Pancreas (tissue), 10 donors: ENCODE measurements at regions not wholly inside any gene's neighbourhood (a gene's known extent, or its start where the extent isn't known, plus 50 kb on each side); places are given as distances from the start of the nearest gene placed in this dataset.

Experiments used
- ATAC-seq, 4 donors: fragments of 200-7000 bp; cut with Tn5 transposase; one replicate each; pipeline versions ENCODE4 v1.8.0 to v1.9.1; 2020; ENCODE audit warnings: mild to moderate bottlenecking in 4 of 4, moderate library complexity in 4 of 4
- DNase-seq, 6 donors: peaks; one replicate each; pipeline ENCODE4 v3.0.0-alpha.2; 2020
- FAIRE-seq: peaks from 2 replicates; lab custom pipeline; 2012; peaks lifted over from hg19 to GRCh38; lab: Jason Lieb, UNC
- H3K27ac ChIP-seq, 4 donors: fragments of 200-600 bp; sonication (generic); 1 replicate in 3 of 4; 2 replicates in 1 of 4; pipeline versions ENCODE4 v1.5.0 to v1.8.0; 2020
- H3K27me3 ChIP-seq, 4 donors: fragments of 200-600 bp; one replicate each; pipeline ENCODE4 v1.8.0; 2021
- H3K36me3 ChIP-seq, 3 donors: fragments of 200-600 bp; sonication (generic) in 1 of 3; one replicate each; pipeline versions ENCODE4 v1.5.0 to v1.8.0; 2020 to 2021
- H3K4me1 ChIP-seq, 3 donors: fragments of 200-600 bp; one replicate each; pipeline ENCODE4 v1.8.0; 2021
- H3K4me3 ChIP-seq, 4 donors: fragments of 200-600 bp; sonication (generic) in 2 of 4; one replicate each; pipeline versions ENCODE4 v1.5.0 to v1.8.0; 2020 to 2021
- H3K9me3 ChIP-seq, 4 donors: fragments of 200-600 bp; one replicate each; pipeline ENCODE4 v1.8.0; 2021
- CTCF ChIP-seq, 4 donors: fragments of 200-600 bp; sonication (generic) in 3 of 4; IDR thresholded peaks; one replicate each; pipeline versions ENCODE4 v1.5.0 to v1.8.0; 2021; ENCODE audit warnings: antibody characterized with exemption in 4 of 4
- WGBS, 2 donors: extraction: QIAGEN DNeasy Blood & Tissue Kit; methylation state at CpG; one replicate each; pipeline ENCODE4 v1.1.7; 2013; 5-methylcytosine and 5-hydroxymethylcytosine counted together
- intact Hi-C, 3 donors: fragments of 100-400 bp; cut with DNase I; formaldehyde crosslinking; loops; one replicate each; pipeline versions ENCODE4 v1.11.1 to v1.14.2; 2022
- donor health status: healthy with polysubstance abuse.
- donor health status: DM: no; HTN: no; CAD: no; lungs with moderate emphysema.
- donor health status: DM: no; HTN: no; CAD: no.
- donor health status: control.
- donor health status: control.
- donor health status: Bipolar disorder and iron deficiency.
- donor health status: DM: yes; HTN: yes; CAD: no.
- donor health status: DM: no; HTN: no; CAD: no.
- donor health status: DM: no; HTN: no; CAD: no.
- donor health status: DM: yes; HTN: yes; CAD: no.

GRCh38 chr2:117481608-117482007 lies 332.9 kb upstream of the DDX18 start:
- H3K4me1 ChIP-seq = no peaks in the 10 kb centered on the region
- H3K36me3 ChIP-seq = no peaks in the 10 kb centered on the region
- intact Hi-C loops = loop anchor here in 1 of 3 donors (10.0 kb wide), 1 partner anchor 293 kb away; no protein-coding TSS in a partner anchor
- no peak overlapping the region for H3K4me3 ChIP-seq
- no peak for DNase-seq
- no peak overlapping the region for H3K27ac ChIP-seq
- no peaks in the 10 kb centered on the region for H3K27me3 ChIP-seq
- WGBS, 2 donors = 32 to 43% methylated on average over 1 of the region's 1 CpG
- no peak for ATAC-seq
- no peak for TF ChIP-seq CTCF (IDR thresholded peaks at IDR 0.05)
- no peak for FAIRE-seq
- no peaks in the 10 kb centered on the region for H3K9me3 ChIP-seq

- no peaks in the 10 kb centered on the region for H3K36me3 ChIP-seq
- TF ChIP-seq CTCF (IDR thresholded peaks at IDR 0.05) = no peak
- FAIRE-seq = no peak
- H3K27ac ChIP-seq = no peak overlapping the region
- no peaks in the 10 kb centered on the region for H3K9me3 ChIP-seq
- 60 to 61% methylated on average over 3 of the region's 3 CpGs for WGBS, 2 donors
- H3K27me3 ChIP-seq = no peaks in the 10 kb centered on the region
- no peak overlapping the region for H3K4me3 ChIP-seq
- DNase-seq = no peak
- H3K4me1 ChIP-seq = no peaks in the 10 kb centered on the region
- no peak for ATAC-seq
- intact Hi-C loops = loop anchor here in 1 of 3 donors (10.0 kb wide), 1 partner anchor 289 kb away; no protein-coding TSS in a partner anchor
Measured at GRCh38 chr2:117485588-117485987, 328.9 kb upstream of the DDX18 start.

- no peak for ATAC-seq
- no peaks in the 10 kb centered on the region for H3K9me3 ChIP-seq
Measured at GRCh38 chr2:117486081-117486480, 328.4 kb upstream of the DDX18 start.

GRCh38 chr2:117492209-117492851 lies 322.2 kb upstream of the DDX18 start:
- no peak for ATAC-seq
- no peak for TF ChIP-seq CTCF (IDR thresholded peaks at IDR 0.05)
- H3K27me3 ChIP-seq = no peaks in the 10 kb centered on the region
- intact Hi-C loops = no loop called here
- no peaks in the 10 kb centered on the region for H3K4me1 ChIP-seq
- H3K27ac ChIP-seq = no peak overlapping the region
- no peaks in the 10 kb centered on the region for H3K9me3 ChIP-seq
- no peaks in the 10 kb centered on the region for H3K36me3 ChIP-seq
- WGBS, 2 donors = 67 to 80% methylated on average over 3 of the region's 3 CpGs
- FAIRE-seq = no peak
- H3K4me3 ChIP-seq = no peak overlapping the region
- no peak for DNase-seq

More at GRCh38 chr2:117486081-117486480, 328.4 kb upstream of the DDX18 start:
- FAIRE-seq = no peak
- Histone ChIP-seq H3K4me3 (no peak overlapping the region), H3K36me3 (no peaks in the 10 kb centered on the region), H3K4me1 (no peaks in the 10 kb centered on the region), H3K27ac (no peak overlapping the region), H3K27me3 (no peaks in the 10 kb centered on the region)
- no peak for TF ChIP-seq CTCF (IDR thresholded peaks at IDR 0.05)
- WGBS, 2 donors = 78 to 84% methylated on average over 2 of the region's 2 CpGs
- intact Hi-C loops = loop anchor here in 1 of 3 donors (10.0 kb wide), 1 partner anchor 289 kb away; no protein-coding TSS in a partner anchor
- DNase-seq = no peak

GRCh38 chr2:117500721-117501120 lies 313.8 kb upstream of the DDX18 start:
- intact Hi-C loops = no loop called here
- no peak for TF ChIP-seq CTCF (IDR thresholded peaks at IDR 0.05)
- DNase-seq (no peak), ATAC-seq (no peak), FAIRE-seq (no peak)
- 70 to 75% methylated on average over 3 of the region's 3 CpGs for WGBS, 2 donors
- H3K4me1 ChIP-seq = no peaks in the 10 kb centered on the region
- H3K27ac ChIP-seq = no peak overlapping the region
- H3K27me3 ChIP-seq = no peaks in the 10 kb centered on the region
- no peak overlapping the region for H3K4me3 ChIP-seq
- no peaks in the 10 kb centered on the region for H3K9me3 ChIP-seq
- H3K36me3 ChIP-seq = no peaks in the 10 kb centered on the region
